ENCODE measurements at regions not wholly inside any gene's neighbourhood (a gene's known extent, or its start where the extent isn't known, plus 50 kb on each side); places are given as distances from the start of the nearest gene placed in this dataset.

GRCh38 chr1:87820668-87821334 is 492.1 kb downstream of the LMO4 start:
- no peak for DNase-seq (ENCODE audit: low read depth in 2 of 2)

- DNase-seq (ENCODE audit: low read depth in 2 of 2): no peak
These were observed 492.6 kb downstream of the LMO4 start for GRCh38 chr1:87821335-87821697.

- no peak for DNase-seq (ENCODE audit: low read depth in 2 of 2)
These were observed 498.1 kb downstream of the LMO4 start for GRCh38 chr1:87826681-87827251.

GRCh38 chr1:87829360-87829759 is 500.7 kb downstream of the LMO4 start:
- DNase-seq (ENCODE audit: low read depth in 2 of 2): no peak

GRCh38 chr1:87830432-87830978 is 501.8 kb downstream of the LMO4 start:
- DNase-seq (ENCODE audit: low read depth in 2 of 2): no peak

GRCh38 chr1:87833166-87833565 is 504.5 kb downstream of the LMO4 start:
- no peak for DNase-seq (ENCODE audit: low read depth in 2 of 2)

- no peak for DNase-seq (ENCODE audit: low read depth in 2 of 2)
These were observed 505.5 kb downstream of the LMO4 start for GRCh38 chr1:87834151-87834550.

- DNase-seq (ENCODE audit: low read depth in 2 of 2): no peak
These were observed 506.3 kb downstream of the LMO4 start for GRCh38 chr1:87834941-87835340.

- no peak for DNase-seq (ENCODE audit: low read depth in 2 of 2)
These were observed 512.1 kb downstream of the LMO4 start for GRCh38 chr1:87840767-87841166.

- DNase-seq (ENCODE audit: low read depth in 2 of 2): no peak
These were observed 512.7 kb downstream of the LMO4 start for GRCh38 chr1:87841332-87841731.

GRCh38 chr1:87842156-87842555 is 513.5 kb downstream of the LMO4 start:
- no peak for DNase-seq (ENCODE audit: low read depth in 2 of 2)

GRCh38 chr1:87844251-87844650 is 515.6 kb downstream of the LMO4 start:
- no peak for DNase-seq (ENCODE audit: low read depth in 2 of 2)

- no peak for DNase-seq (ENCODE audit: low read depth in 2 of 2)
These were observed 522.8 kb downstream of the LMO4 start for GRCh38 chr1:87851490-87851889.

GRCh38 chr1:87852410-87853161 is 523.9 kb downstream of the LMO4 start:
- no peak for DNase-seq (ENCODE audit: low read depth in 2 of 2)

- DNase-seq (ENCODE audit: low read depth in 2 of 2): no peak
These were observed 525.1 kb downstream of the LMO4 start for GRCh38 chr1:87853576-87854351.

- no peak for DNase-seq (ENCODE audit: low read depth in 2 of 2)
These were observed 534.6 kb downstream of the LMO4 start for GRCh38 chr1:87863317-87863716.

GRCh38 chr1:87864676-87865075 is 536.0 kb downstream of the LMO4 start:
- DNase-seq (ENCODE audit: low read depth in 2 of 2): no peak

- no peak for DNase-seq (ENCODE audit: low read depth in 2 of 2)
These were observed 537.7 kb downstream of the LMO4 start for GRCh38 chr1:87866416-87866815.

- DNase-seq (ENCODE audit: low read depth in 2 of 2): no peak
These were observed 538.9 kb downstream of the LMO4 start for GRCh38 chr1:87867626-87868025.

- DNase-seq (ENCODE audit: low read depth in 2 of 2): no peak
These were observed 540.9 kb downstream of the LMO4 start for GRCh38 chr1:87869567-87869966.

- DNase-seq (ENCODE audit: low read depth in 2 of 2): no peak
These were observed 543.5 kb downstream of the LMO4 start for GRCh38 chr1:87872189-87872588.

- no peak for DNase-seq (ENCODE audit: low read depth in 2 of 2)
These were observed 544.0 kb downstream of the LMO4 start for GRCh38 chr1:87872692-87873091.

Data from stimulated activated CD4-positive, alpha-beta T cell treated with anti-CD3 and anti-CD28 coated beads, Interleukin-1b, Interleukin-23, amount 100 ng/mL, for 1 hour (primary cell).